ENCODE measurements at regions not wholly inside any gene's neighbourhood (a gene's known extent, or its start where the extent isn't known, plus 50 kb on each side); places are given as distances from the start of the nearest gene placed in this dataset.

DNA sequence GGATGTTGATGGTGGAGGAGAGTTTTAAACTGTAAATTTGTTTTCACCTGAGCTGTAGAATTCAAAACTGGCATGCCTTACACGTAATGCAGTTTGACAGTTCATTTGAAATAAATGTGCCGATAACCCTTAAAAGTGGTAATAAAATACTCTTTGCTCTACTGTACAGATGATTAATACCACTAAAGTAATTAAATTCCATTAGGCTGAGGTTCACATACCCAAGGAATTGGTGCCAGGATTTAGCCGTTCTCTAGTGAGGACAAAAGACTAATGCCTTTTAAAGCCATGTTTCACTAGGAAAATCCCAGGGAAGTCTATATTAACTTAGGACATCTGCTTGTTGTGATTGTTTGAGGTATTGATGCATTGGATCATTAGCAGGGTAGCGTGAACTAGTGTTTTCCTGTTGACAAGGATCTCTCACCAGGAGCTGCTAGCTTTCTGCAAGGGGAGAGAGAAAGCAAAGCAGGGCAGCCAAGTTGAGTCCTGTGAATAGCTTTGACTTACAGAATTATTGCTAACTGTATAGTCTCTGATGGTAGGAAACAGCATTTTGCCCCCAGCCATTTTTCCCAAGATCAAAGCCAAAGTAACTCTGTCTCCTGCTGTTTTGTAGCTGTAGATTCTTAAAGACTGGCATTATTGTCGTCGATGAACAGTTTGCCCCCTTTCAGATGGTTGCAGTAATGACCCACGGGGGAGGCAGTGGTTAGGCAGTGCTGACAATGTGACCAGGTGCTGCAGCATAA is 280.9 kb upstream of the FANCL start:
- TF ChIP-seq TBL1XR1 (IDR thresholded peaks at IDR 0.05; ENCODE audit: low read depth, low read length), result no peak
- TF ChIP-seq, protein P1, sequence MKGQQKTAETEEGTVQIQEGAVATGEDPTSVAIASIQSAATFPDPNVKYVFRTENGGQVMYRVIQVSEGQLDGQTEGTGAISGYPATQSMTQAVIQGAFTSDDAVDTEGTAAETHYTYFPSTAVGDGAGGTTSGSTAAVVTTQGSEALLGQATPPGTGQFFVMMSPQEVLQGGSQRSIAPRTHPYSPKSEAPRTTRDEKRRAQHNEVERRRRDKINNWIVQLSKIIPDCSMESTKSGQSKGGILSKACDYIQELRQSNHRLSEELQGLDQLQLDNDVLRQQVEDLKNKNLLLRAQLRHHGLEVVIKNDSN (IDR thresholded peaks at IDR 0.05; ENCODE audit: borderline replicate concordance, extremely low read length, insufficient read depth, low read depth, low read length), result no peak
- no peak for TF ChIP-seq CBFB (IDR thresholded peaks at IDR 0.05; ENCODE audit: low read depth)
- TF ChIP-seq GABPA (IDR thresholded peaks at IDR 0.05; ENCODE audit: low read depth), result no peak
- TF ChIP-seq, protein P2, sequence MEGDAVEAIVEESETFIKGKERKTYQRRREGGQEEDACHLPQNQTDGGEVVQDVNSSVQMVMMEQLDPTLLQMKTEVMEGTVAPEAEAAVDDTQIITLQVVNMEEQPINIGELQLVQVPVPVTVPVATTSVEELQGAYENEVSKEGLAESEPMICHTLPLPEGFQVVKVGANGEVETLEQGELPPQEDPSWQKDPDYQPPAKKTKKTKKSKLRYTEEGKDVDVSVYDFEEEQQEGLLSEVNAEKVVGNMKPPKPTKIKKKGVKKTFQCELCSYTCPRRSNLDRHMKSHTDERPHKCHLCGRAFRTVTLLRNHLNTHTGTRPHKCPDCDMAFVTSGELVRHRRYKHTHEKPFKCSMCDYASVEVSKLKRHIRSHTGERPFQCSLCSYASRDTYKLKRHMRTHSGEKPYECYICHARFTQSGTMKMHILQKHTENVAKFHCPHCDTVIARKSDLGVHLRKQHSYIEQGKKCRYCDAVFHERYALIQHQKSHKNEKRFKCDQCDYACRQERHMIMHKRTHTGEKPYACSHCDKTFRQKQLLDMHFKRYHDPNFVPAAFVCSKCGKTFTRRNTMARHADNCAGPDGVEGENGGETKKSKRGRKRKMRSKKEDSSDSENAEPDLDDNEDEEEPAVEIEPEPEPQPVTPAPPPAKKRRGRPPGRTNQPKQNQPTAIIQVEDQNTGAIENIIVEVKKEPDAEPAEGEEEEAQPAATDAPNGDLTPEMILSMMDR (IDR thresholded peaks at IDR 0.05 in 2 of 3, conservative IDR thresholded peaks at IDR 0.05 in 1 of 3; ENCODE audit: control insufficient read depth in 2 of 3, extremely low read depth in 1 of 3, insufficient read depth in 1 of 3, low read depth in 3 of 3, low read length in 3 of 3), result no peak

Measured in GM12878 (cell line).